ENCODE measurements at regions not wholly inside any gene's neighbourhood (a gene's known extent, or its start where the extent isn't known, plus 50 kb on each side); places are given as distances from the start of the nearest gene placed in this dataset.

DNA sequence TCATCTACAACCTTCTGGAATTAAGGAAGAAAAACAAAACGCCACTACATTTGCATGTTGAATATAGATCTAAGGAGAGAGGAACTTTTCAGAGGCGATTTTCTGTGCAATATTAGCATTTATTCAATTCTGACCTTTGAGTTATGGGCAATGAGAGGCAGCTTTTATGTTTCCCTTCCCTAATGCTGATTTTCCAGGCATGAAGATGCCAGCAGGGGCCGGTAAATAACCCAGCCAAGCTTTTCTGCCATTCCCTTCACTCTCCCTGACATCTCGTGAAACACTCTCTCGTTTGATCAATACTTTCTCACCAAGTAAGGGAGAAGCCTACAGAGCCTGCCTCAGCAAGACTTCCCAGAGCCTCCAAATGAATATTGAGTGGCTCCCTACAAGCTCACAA lies 470.5 kb upstream of the GOT2 start:
- TF ChIP-seq CTCF (CRISPR knock-in tag; IDR thresholded peaks at IDR 0.05) (no peak), REST (IDR thresholded peaks at IDR 0.05; ENCODE audit: borderline replicate concordance in 1 of 2, low read depth in 1 of 2, low read length in 2 of 2) (no peak), ZFP41 (CRISPR knock-in tag; IDR thresholded peaks at IDR 0.05; ENCODE audit: borderline replicate concordance) (no peak), ZNF142 (CRISPR knock-in tag; IDR thresholded peaks at IDR 0.05) (no peak), MEF2D (CRISPR knock-in tag; IDR thresholded peaks at IDR 0.05) (no peak), ZBTB8A (CRISPR knock-in tag; IDR thresholded peaks at IDR 0.05; ENCODE audit: borderline replicate concordance, low read depth) (no peak), RBM39 (IDR thresholded peaks at IDR 0.05; ENCODE audit: low read depth, low read length, poor library complexity, severe bottlenecking) (no peak), NFYB (CRISPR knock-in tag; IDR thresholded peaks at IDR 0.05) (no peak), NFRKB (IDR thresholded peaks at IDR 0.05) (no peak), POLR2AphosphoS5 (IDR thresholded peaks at IDR 0.05; ENCODE audit: low read depth, low read length) (no peak)
- TF ChIP-seq, protein P1, sequence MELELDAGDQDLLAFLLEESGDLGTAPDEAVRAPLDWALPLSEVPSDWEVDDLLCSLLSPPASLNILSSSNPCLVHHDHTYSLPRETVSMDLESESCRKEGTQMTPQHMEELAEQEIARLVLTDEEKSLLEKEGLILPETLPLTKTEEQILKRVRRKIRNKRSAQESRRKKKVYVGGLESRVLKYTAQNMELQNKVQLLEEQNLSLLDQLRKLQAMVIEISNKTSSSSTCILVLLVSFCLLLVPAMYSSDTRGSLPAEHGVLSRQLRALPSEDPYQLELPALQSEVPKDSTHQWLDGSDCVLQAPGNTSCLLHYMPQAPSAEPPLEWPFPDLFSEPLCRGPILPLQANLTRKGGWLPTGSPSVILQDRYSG (CRISPR knock-in tag; IDR thresholded peaks at IDR 0.05): no peak
- TF ChIP-seq, protein P2, sequence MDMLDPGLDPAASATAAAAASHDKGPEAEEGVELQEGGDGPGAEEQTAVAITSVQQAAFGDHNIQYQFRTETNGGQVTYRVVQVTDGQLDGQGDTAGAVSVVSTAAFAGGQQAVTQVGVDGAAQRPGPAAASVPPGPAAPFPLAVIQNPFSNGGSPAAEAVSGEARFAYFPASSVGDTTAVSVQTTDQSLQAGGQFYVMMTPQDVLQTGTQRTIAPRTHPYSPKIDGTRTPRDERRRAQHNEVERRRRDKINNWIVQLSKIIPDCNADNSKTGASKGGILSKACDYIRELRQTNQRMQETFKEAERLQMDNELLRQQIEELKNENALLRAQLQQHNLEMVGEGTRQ (IDR thresholded peaks at IDR 0.05; ENCODE audit: low read depth, low read length): no peak
- TF ChIP-seq, protein P2 (CRISPR knock-in tag; IDR thresholded peaks at IDR 0.05; ENCODE audit: borderline replicate concordance): no peak
- TF ChIP-seq, protein P3, sequence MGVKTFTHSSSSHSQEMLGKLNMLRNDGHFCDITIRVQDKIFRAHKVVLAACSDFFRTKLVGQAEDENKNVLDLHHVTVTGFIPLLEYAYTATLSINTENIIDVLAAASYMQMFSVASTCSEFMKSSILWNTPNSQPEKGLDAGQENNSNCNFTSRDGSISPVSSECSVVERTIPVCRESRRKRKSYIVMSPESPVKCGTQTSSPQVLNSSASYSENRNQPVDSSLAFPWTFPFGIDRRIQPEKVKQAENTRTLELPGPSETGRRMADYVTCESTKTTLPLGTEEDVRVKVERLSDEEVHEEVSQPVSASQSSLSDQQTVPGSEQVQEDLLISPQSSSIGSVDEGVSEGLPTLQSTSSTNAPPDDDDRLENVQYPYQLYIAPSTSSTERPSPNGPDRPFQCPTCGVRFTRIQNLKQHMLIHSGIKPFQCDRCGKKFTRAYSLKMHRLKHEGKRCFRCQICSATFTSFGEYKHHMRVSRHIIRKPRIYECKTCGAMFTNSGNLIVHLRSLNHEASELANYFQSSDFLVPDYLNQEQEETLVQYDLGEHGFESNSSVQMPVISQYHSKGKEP (CRISPR knock-in tag; IDR thresholded peaks at IDR 0.05): no peak

All from HepG2 (cell line).